ENCODE measurements at regions not wholly inside any gene's neighbourhood (a gene's known extent, or its start where the extent isn't known, plus 50 kb on each side); places are given as distances from the start of the nearest gene placed in this dataset.

DNA sequence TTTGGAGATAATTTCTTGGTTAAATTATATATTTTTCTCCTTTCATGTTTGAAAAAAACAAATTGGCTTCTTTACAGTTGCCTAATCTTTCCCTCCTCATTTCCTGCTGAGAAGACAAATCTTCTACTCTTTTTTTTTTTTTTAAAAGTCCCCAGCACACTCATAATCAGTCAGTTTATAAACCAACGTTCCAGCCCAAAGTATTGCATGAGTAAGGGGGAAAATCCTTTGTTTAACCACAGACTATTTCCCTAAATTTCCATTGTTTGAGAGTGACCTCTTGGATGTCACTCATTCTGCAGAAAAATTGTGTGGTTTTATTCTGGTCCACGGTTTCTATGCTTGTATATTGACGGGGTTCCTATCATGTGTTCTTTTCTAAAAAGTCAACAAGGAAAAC, 55.1 kb upstream of the TLR4 start:
- Histone ChIP-seq H3K79me2 (ENCODE audit: control insufficient read depth, insufficient read depth, low read length) (no peaks in the 10 kb centered on the region), H3K4me1 (ENCODE audit: control insufficient read depth, extremely low read depth, insufficient read depth, low read length) (peaks cover 6% of the 10 kb centered on the region), H2AFZ (ENCODE audit: low read depth, low read length) (no peak overlapping the region), H3K4me3 (replicated peaks in 1 of 3; ENCODE audit: insufficient read depth in 1 of 3, low read depth in 1 of 3, low read length in 3 of 3) (no peak overlapping the region), H3K9me1 (replicated peaks; ENCODE audit: control insufficient read depth, extremely low read depth, insufficient read depth, low read length) (no peaks in the 10 kb centered on the region), H3K36me3 (ENCODE audit: control insufficient read depth in 2 of 2, extremely low read depth in 1 of 2, insufficient read depth in 2 of 2, low read length in 2 of 2) (no peaks in the 10 kb centered on the region), H3K27me3 (ENCODE audit: control insufficient read depth in 2 of 2, insufficient read depth in 2 of 2, low read length in 2 of 2) (peaks cover 3 to 8% of the 10 kb centered on the region in 2 experiments), H4K20me1 (replicated peaks; ENCODE audit: control insufficient read depth, extremely low read depth, insufficient read depth, low read length) (no peaks in the 10 kb centered on the region), H3K4me2 (ENCODE audit: insufficient read depth, low read length) (no peak overlapping the region), H3K9ac (replicated peaks; ENCODE audit: extremely low read depth, insufficient read depth, low read length) (no peak overlapping the region), H3K27ac (ENCODE audit: insufficient read depth, low read depth, low read length) (no peak overlapping the region), H3K9me3 (replicated peaks; ENCODE audit: control insufficient read depth, insufficient read depth, low read length) (no peaks in the 10 kb centered on the region)
- dilution Hi-C loops (cut with MboI; ENCODE audit: extremely low pct_ligation_motif_present, low sequenced_read_pairs) = no loop called here
- BruUV-seq (replicated peaks) = no TSS peak
- FAIRE-seq = no peak
- POLR2A ChIA-PET = no interaction called here
- no peak for DNase-seq (ENCODE audit: low read depth, low spot score)
- TF ChIP-seq POLR2A (IDR thresholded peaks at IDR 0.05; ENCODE audit: low read depth, low read length) (no peak), EZH2 (IDR thresholded peaks at IDR 0.05; ENCODE audit: borderline replicate concordance, low read depth, low read length, severe bottlenecking) (no peak), MAX (IDR thresholded peaks at IDR 0.05; ENCODE audit: insufficient read depth, insufficient read length) (no peak), FOS (IDR thresholded peaks at IDR 0.05; ENCODE audit: borderline replicate concordance, insufficient read depth, low read length) (no peak), GATA2 (IDR thresholded peaks at IDR 0.05; ENCODE audit: insufficient read depth, insufficient read length, low read depth, low read length) (no peak), POLR2AphosphoS5 (IDR thresholded peaks at IDR 0.05; ENCODE audit: insufficient read depth, low read depth, low read length) (no peak), JUN (IDR thresholded peaks at IDR 0.05; ENCODE audit: borderline replicate concordance, insufficient read depth, insufficient read length, low read depth) (no peak), MYC (IDR thresholded peaks at IDR 0.05; ENCODE audit: low read depth, low read length) (no peak)
- TF ChIP-seq, protein P1, sequence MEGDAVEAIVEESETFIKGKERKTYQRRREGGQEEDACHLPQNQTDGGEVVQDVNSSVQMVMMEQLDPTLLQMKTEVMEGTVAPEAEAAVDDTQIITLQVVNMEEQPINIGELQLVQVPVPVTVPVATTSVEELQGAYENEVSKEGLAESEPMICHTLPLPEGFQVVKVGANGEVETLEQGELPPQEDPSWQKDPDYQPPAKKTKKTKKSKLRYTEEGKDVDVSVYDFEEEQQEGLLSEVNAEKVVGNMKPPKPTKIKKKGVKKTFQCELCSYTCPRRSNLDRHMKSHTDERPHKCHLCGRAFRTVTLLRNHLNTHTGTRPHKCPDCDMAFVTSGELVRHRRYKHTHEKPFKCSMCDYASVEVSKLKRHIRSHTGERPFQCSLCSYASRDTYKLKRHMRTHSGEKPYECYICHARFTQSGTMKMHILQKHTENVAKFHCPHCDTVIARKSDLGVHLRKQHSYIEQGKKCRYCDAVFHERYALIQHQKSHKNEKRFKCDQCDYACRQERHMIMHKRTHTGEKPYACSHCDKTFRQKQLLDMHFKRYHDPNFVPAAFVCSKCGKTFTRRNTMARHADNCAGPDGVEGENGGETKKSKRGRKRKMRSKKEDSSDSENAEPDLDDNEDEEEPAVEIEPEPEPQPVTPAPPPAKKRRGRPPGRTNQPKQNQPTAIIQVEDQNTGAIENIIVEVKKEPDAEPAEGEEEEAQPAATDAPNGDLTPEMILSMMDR (IDR thresholded peaks at IDR 0.05; ENCODE audit: extremely low read depth in 1 of 2, insufficient read depth in 1 of 2, low read depth in 1 of 2, low read length in 2 of 2) = no peak
- CTCF ChIA-PET = no interaction called here
- intact Hi-C loops (cut with micrococcal nuclease) = loop anchor here (10.0 kb wide), 2 partner anchors 226 to 306 kb away; no protein-coding TSS in a partner anchor
